ENCODE measurements at regions not wholly inside any gene's neighbourhood (a gene's known extent, or its start where the extent isn't known, plus 50 kb on each side); places are given as distances from the start of the nearest gene placed in this dataset.

DNA sequence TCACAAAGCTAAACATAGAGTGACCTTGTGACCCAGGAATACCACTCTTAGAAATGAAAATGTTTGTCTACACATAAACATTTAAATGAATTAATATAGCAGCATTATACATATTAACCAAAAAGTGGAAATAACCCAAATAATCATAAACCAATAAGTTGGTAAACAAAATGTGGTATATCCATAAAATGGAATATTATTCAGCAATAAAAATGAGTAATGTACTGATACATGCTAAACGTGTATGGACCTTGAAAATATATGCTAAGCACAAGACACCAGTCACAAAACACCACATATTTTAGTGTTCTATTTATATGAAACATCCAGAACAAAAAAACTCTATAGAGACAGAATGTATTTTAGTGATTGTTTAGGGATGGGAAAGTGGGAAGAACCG, 68.9 kb upstream of the FUT9 start:
- no peak for TF ChIP-seq POLR2AphosphoS5 (IDR thresholded peaks at IDR 0.05; ENCODE audit: low read depth, low read length)
- no peak for TF ChIP-seq POLR2A (IDR thresholded peaks at IDR 0.05; ENCODE audit: low read depth, low read length)
- TF ChIP-seq TAF1 (IDR thresholded peaks at IDR 0.05; ENCODE audit: low read depth, low read length) = no peak
- TF ChIP-seq SPI1 (IDR thresholded peaks at IDR 0.05; ENCODE audit: low read depth, low read length) = no peak
- TF ChIP-seq PAX5 (IDR thresholded peaks at IDR 0.05; ENCODE audit: insufficient read depth, low read length, severe bottlenecking) = no peak
- TF ChIP-seq POU2F2 (IDR thresholded peaks at IDR 0.05; ENCODE audit: low read depth, low read length) = no peak

All from GM12891 (cell line).